DND-41 (cell line): ENCODE measurements at regions not wholly inside any gene's neighbourhood (a gene's known extent, or its start where the extent isn't known, plus 50 kb on each side); places are given as distances from the start of the nearest gene placed in this dataset.

Source experiments
- CTCF ChIP-seq: IDR thresholded peaks from 2 replicates; pipeline ENCODE4 v1.5.1; 2012; ENCODE audit warnings: borderline replicate concordance, low read length, moderate library complexity, mild to moderate bottlenecking; ENCODE audit not compliant: poor library complexity, severe bottlenecking; ENCODE audit errors: extremely low read depth
- EZH2 ChIP-seq: IDR thresholded peaks from 3 replicates; pipeline ENCODE4 v1.6.1; 2012; ENCODE audit warnings: borderline replicate concordance, low read depth, mild to moderate bottlenecking, moderate library complexity, low read length, inconsistent platforms; ENCODE audit not compliant: severe bottlenecking

GRCh38 chrX:87005885-87006284 is 511.7 kb upstream of the KLHL4 start:
- no peak for TF ChIP-seq CTCF
- no peak for TF ChIP-seq EZH2
